Activated effector memory CD4-positive, alpha-beta T cell treated with anti-CD3 and anti-CD28 coated beads, Interleukin-2, amount 50 U/mL, for 16 hours (primary cell): ENCODE measurements at regions not wholly inside any gene's neighbourhood (a gene's known extent, or its start where the extent isn't known, plus 50 kb on each side); places are given as distances from the start of the nearest gene placed in this dataset.

ENCODE experiments used
- DNase-seq: peaks from one replicate; pipeline ENCODE4 v3.0.0-alpha.2; 2020

DNA sequence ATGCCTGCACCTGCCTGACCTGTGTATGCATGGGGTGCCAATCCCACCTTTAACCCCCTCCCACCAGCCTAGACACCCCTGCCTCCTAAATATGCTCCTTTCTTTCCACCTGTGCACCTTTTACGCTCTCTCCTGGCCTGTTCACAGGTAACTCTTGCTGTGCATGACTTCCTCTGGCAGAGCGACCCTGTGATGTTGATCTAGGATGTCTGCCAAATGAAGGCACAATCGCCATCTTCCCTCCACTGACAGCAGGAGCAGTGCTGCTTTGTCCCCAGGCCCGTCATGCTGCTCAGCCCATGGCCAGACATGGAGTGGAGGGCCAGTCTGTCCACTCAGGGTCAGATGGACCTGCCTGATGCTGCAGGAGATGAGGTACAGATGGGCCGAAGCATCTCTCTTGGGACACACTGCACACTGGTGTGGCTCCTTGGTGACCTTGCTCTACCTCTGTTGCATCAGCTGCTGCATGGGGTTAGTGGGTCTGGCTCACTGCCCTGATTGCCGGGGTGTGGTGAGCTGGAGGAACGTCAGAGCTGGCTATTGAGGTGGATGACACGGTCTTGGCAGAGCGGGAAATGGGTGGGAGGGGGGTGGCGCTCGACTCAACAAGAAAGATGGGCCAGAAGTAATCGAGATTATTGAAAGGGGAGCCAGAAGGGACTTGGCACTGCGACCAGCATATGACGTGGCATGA lies 101.7 kb upstream of the PITX1 start:
- DNase-seq = no peak

DNA sequence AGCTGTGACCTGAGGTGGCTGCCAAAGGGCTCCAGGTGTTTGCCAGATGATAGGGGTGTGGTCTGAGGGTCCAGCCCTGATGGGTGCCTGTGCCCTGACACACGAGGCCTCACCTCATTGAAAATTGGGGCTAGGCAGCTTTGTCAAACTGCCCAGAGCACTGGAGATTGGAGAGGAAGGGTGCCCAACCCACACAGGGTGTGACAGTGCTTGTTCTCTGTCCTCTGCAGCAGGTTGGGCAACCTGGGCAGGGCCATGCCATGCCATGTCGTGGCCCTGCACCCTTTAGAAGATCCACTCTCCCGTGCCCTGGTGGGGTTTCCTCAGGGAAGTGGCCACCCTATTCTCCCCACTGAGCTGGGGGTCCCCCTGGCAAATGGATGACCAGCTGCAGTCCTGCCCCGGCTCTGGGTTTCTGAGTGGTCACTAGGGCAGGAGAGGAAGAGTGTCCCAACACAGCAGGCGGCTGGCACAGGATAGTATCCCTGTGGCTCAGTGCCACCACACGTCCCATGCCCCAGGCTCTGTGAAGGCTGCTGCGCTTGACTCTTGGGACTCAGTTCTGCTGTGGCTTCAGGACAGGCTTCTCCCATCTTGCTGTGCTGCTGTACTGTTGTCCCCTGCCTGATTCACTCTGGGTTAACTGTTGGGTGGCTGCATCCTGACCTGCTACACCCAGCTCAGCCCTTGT lies 100.8 kb upstream of the PITX1 start:
- no peak for DNase-seq

DNA sequence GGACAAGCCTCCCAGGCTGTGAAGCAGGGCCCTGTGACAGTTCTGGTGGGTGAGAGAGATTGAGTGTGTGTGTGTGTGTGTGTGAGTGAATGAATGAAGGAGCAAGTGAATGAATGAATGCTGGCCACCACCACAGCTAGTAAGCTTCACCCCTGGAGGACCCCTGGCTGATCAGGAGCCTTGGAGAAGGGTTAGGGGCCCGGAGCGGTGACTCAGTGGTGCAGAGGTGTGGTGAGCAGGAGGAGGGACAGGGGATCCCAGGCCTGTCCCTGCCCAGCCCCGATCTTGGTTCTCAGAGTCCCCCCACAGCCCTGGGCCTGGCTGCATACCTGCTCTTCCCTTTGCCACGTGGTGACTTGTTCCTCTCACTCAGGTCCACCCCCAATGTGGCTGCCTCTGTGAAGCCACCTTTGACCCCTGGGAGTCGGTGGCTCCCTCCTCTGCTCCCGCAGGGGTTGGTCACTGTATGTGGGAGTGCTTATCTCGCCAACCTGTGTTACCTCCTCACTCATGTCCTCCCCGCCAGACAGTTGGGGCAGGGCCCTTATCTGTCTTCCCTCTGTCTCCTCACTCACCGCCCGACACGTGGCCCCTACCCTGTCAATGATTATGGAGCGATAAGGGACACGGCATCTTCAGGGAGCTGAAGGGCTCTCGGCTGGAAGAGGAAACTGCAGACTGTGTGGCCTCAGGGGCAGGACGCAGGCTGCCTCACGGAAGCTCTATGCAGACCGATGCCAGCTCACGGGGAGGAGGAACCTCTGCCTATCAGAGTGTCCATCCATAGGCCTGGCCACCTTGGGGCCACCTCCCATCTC lies 99.9 kb upstream of the PITX1 start:
- DNase-seq = no peak

DNA sequence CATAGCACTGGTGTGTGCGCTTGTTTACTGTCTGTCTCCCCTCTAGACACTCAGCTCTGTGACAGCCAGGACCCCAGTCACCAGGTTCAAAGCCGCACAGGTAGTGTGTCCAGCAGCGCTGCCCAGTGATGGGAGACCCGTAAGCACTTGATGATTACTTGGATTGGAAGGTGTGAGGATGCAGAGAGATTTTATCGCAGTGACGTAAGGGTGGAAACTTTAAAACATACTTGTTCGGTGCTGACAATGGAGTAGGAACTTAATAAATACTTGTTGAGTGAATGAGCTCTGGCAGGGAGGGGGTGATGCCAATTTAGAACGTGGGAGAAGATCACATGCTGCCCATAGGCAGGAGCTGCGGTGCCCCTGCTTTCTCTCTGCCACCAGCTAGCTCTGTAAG lies 99.2 kb upstream of the PITX1 start:
- no peak for DNase-seq

DNA sequence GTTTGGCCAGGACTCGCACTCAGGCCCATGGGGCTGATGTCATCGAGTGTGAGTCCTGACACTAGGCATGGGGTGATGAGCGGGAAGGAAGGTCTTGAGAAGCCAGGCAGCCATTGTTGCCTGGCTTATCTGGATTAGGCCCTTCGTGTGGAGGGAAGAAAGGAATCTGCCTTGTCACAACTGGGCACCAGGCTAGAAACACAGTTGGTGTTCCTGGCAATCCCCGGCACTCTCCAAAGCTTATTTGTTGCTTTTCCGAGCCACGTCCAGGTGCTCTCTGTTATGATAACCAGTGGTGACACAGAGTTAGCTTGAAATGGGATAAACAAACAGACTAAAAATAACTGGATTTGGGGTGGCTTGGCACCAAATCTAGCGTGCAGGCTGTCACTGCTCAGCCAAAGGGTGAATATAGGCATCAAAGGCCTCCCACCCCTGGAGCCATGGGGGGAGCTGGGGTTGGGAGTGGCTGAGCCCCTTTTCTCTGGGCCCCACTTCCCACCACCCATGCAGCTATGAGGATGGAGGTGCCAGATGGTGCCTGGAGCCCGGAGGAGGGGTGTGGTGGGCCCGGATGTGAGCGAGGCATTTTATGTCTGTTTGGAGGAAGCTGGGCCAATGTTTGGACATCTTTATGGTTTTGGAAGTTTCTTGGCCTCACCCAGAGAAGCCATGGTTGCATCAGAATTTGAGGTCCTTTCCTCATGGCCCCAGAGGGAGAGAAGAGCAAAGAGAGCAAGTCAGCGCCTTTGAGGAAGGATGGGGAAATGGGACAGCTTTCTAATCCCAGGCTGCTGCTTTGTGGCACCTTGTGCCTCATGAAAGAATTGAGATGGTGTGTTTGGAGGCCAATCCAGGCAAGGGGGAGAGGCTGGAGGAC lies 98.0 kb upstream of the PITX1 start:
- no peak for DNase-seq

DNA sequence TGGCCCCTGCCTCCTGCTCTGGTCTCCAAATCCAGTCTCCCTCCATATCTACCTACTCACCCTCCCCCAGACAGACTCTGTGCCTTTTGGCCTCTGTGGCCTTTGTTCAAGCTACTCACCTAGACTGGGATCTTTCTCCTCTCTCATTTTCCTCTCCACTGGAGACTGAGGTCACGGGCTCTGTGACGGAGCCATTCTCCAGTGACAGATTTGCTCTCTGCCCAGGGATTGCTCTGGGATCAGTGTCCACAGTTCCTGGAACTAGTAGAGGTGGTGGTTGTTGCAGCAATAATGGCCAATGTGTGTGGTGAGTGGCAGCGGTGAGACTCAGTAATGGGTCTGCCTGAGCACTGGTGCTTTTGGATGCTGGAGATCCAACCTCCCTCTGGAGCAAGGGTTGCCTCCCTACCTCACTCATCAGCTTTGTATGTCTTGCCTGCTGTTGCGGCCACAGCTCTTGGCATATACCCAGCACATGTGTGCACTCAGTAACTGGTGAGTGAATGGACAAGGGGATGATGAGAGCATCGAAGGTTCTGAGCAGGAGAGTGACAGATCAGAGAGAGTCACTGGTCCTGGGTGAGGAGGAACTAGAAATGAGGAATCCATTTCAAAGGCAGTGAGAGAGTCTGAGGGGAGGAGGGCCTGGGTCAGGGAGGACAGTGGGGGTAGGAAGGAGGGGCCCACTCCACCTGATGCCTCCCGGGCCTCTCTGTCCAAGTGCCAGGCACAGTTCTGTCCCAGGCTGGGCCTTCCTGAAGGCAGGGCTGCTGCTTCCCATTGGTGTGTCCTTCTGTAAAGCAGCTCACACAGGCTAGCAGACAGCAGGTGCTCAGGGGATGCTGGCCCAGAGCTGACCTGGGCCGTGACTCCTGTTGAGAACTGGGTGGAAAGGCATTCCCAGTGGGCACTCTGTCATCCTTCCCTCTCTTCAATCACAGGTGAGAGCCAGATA lies 96.5 kb upstream of the PITX1 start:
- no peak for DNase-seq

DNA sequence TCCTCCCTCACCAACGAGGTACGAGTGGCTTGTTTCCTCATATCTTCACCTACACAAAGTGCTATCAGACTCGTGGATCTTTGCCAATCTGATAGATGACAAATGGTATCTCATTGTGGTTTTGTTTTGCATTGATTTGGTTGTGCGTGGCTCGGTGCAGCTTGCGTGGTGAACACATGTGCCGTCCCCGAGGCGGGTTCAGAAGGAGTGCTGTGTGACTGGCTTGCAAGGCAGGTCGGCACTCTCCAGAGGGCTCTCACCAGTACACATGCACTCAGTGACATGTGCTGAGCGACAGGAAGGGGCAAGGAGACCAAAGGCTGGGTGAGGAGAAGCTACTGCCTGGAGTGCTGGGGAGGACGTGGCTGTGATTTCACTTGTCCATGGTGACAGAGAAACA lies 95.3 kb upstream of the PITX1 start:
- no peak for DNase-seq

DNA sequence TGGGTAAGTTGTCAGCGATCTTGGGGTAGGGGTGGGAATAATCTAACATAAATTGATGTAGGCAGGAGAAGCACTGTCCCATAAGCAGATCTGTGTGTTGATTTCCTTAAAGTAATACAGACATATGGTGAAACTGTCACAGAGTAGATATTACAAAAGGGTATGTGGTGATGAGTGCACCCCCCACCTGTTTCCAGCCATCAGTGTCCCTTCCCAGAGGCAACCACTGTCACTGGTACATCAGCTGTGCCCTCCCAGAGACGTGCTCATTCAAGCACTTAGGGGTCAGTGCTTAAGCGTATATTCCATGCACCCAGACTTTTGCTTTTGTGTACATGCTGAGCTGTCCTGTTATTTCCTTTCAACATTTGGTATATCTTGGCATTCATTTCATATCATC lies 94.3 kb upstream of the PITX1 start:
- DNase-seq = no peak

DNA sequence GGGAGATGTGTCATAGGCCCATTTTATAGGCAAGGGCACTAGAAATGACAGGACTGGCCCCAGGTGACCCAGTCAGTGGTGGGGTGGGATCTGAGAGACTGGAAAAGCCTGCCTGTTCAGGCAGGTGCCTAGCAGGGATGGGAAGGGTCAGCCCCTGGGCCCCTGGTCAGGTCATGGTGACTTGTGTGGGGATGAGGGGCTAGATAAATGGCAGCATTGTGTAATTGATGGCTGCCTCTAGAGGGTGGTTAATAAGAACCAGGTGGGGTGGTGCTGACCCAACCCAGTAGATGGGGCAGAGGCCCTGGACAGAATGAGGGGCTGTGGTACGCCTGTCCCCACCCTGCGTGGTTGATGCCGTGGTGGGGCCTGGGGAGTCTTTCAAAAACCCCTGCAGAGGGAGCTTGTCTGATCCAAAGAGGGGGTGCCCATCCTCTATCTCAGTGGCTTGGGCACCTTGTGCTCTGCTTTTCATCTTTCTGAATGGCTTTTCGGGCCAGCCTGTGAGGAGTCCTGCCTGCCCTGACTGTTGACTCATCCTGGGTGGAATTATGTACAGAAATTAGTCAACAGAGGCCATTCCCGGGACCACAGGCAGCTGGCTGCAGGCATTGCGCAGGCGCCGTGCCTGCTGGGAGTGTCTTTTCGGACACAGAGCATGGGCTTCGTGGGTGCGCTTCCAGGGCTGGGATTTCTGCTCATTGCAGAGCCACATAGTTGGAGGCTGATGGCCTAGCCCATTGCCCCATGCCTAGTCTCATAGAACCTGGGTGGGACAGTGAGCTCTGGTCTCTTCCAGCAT lies 93.6 kb upstream of the PITX1 start:
- DNase-seq = no peak

DNA sequence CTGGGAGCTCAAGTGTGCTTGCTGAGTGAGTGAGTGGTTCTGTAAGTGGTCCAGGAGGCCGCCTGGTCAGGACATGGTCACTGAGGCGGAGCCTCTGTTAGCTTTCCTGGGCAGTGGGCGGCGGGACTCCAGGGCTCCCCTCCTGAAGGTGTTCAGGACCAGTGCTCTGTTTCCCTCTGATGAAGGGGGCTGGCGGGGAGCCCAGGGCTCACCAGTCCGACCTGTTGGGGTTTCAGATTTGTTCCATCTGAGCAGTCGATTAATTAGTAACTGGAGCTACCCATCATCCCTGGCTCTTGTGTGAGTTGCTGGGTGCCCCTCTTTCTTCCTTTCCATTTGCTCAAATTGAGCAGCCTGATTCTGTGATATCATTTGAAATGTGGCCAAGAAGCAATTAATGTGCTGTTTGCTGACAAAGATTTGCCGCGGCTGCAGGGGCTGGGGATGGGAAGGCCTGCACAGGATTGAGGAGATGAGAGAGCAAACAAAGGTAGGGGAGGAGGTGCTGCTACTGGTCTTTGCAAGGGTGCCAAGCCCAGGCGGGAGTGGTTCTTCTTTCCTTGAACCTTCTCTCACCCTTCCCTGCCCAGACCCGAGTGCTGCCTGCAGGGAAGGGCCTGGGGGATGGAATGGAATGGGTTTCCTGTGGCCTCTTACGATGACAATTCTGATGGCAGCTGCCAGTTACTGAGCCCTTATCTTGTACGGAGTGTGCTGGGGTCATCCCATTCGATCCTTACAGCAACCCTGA lies 92.8 kb upstream of the PITX1 start:
- DNase-seq = no peak

DNA sequence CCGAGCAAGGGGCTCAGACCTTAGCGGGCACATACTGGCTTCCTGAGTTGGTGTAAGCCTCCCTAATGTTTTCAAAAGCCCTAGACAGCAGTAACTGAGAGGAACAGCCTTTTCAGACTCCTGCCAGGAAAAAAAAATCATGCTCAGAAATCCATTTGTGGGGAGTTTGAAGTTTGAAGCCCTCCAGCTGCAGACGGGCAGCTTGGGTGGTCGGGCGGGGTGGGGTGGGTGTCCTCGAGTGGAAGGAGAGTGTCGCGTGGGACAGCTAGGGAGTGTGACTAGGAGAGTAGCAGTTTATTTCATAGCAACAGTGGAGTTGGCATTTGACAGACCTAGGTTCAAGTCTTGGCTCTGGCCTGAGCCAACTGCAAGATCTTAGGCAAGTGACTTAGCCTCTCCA lies 90.7 kb upstream of the PITX1 start:
- DNase-seq = no peak

DNA sequence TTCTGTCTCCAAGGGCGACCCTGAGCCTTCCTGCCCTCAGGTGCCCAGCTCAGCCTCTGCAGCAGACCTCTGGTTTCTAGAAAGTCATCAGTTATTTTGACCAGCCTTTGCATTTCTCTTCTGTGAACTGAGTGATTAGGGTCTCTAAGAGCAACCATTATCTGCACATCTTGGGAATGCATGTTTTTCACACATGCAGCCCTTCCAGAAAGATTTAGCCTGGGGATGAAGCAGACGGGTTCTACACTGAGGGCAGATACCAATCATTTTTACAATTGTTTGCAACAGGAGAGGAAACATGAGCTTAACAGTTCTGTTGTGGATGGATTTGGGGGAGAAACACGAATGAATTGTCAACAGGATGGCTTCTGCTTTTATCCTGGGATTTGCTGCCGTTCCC lies 90.1 kb upstream of the PITX1 start:
- no peak for DNase-seq

DNA sequence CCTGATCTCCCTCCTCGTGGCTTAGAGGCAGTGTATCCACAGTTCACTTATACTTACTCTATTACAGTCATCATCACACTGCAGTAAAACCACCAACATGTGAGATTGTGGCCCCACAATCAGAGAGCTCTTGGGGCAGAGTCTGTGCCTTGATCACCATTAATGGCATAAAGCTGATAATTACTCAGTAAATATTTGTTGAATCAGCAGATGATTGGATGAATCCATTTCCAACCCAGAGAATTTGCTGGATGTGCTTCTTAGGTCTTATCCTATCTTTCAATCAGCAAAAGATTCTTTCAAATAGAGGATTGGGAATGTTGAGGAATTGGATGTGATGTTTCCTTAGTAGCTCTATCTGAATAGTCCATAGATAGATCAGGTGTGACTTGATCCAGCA lies 88.8 kb upstream of the PITX1 start:
- no peak for DNase-seq

DNA sequence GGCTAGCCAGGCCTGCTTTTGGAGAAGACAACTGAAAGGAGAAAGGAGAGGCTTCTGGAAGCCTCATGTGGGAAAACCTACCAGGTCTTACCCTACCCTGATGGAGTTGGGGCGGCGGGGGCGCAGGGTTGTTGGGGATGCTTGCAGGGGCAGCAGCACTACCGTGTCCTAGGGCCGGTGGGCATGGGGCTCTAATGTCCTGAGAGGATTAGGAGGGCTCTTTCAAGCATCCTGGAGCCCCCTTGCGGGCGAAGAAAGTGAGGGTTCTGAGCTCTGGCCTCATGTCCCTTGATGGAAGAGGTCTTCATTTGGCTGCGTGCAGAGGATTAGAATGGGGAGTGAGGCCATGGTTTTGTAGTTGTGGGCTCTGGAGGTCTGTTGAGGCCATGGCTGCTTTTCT lies 86.9 kb upstream of the PITX1 start:
- DNase-seq = no peak

DNA sequence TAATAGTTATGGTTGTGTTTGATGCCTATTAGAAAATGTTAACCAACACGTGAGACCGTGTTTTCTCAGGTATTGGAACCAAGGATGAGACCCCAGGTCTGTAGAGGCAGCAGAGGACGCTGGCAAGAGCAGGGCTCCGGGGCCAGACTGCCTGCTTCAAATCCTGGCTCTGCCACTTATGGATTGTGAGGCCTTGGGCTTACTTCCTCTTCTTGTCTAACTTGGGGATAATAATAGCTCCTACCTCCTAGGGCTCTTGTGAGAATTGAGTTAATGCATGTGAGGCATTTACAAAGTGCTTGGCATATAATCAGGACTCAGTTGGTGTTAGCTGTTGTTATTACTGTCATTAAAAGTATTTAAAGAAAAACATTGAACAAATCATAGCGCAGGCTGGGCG lies 85.5 kb upstream of the PITX1 start:
- DNase-seq = no peak

DNA sequence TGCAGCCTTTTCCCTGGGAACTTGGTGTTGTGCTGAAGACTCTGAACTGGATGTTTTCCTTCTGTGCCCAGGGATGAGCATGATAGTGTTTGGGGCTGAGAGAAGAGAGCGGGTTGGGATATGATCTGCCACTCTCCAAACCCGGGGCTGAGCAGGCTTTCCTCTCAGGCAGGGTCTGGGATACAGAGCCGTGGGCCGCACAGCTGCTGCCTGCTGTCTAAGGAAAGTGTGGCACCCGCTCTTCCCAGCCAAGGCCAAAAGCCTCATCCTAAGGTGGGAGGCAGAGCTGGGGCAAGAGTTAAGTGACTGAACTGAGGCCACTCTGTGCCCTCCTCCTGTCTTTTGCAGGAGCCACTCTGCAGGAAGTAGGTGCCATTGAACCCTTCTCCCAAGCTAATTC lies 83.6 kb upstream of the PITX1 start:
- no peak for DNase-seq

DNA sequence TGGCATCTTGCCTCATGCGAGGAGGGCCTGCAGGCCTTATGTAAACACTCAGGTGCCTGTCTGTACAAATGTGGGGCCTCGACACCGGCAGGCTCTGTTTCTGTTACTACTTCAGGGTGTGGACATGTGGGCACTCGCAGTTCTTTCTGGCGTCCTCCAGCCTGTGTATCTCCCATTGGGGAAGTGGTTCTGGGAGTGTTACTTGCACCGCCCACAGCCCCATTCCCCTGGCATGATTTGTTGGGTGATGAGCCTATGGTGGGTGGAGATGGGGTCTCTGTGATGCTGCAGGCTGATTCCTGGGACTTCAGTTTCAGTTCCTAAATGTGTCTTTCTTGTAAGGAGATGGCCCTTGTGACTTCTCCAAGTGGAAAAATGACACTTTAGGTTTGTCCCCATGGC lies 82.1 kb upstream of the PITX1 start:
- DNase-seq = no peak

DNA sequence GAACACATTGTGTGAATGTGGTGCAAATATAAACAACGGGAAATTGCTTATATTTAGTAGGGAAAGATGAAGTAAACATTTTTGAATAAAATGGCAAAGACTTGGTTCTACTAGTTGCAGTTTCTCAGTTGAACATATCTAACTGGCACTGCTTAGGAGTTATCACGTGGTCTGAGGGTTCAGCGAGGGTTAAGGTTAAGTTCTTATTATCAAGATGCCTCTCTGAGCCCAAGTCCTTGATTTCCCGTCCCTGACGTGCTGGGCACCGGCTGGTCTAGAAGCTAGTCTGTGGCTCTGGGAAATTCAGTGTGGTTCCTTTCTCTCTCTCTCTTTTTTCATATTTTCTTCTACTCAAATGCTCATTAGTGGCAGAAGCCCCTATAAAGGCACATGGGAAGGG lies 81.6 kb upstream of the PITX1 start:
- DNase-seq = no peak

DNA sequence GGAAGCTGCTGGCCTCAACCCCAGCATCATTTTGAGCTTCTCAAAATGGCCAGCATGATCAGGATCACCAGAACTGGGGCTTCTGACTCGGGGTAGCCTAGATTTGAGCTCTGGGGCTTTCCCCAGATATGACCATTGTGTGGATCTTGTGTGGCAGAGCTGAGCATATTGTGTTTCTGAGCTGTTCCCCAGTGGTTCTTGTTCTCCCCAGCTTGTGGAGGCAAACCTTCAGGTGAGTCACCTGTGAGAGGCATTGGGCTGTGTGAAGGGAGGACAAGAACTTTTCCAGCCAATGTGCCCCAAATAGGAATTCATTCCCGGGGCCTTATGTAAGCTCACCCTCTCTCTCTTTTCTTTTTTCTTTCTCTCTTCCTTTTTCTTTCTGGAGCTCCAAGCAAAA lies 80.7 kb upstream of the PITX1 start:
- no peak for DNase-seq

DNA sequence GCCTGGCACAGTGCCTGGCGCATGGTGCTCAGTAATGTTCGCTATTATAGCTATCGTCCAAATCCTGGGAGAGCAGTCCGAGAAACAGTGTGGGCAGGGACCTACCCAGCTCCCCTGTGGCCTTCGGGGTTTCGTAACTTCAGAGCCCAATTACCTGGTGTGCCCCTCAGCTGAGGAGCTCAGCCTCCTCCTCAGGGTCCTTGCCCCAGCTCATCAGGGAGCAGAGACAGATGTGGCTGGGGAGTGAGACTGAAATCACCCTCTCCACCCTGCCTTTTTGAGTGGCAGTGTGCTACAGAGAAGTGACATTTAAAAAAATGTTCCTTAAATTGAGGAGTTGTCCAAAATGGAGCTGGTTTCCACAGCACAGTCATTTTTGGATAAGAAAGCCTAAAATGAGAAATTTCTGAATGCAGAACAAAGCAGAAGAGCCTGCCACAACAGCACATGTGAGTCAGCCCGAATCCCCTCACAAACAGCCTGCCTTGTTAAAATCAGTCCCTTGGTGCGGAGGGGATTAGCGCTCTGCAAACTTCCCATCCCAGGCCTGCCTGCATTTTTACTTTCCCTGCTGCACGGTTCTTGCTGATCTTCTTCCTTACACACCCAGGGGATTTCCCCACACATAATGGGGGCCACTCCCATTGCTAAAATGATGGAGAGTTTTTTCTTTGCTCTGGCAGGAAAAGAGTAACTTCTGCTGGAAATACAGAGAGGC lies 78.1 kb upstream of the PITX1 start:
- DNase-seq = no peak
